Hindlimb muscle (tissue), 1 donor: ENCODE measurements at regions not wholly inside any gene's neighbourhood (a gene's known extent, or its start where the extent isn't known, plus 50 kb on each side); places are given as distances from the start of the nearest gene placed in this dataset.

ENCODE experiments used
- DNase-seq: peaks from one replicate; pipeline ENCODE4 v3.0.0-alpha.2; 2013

DNA sequence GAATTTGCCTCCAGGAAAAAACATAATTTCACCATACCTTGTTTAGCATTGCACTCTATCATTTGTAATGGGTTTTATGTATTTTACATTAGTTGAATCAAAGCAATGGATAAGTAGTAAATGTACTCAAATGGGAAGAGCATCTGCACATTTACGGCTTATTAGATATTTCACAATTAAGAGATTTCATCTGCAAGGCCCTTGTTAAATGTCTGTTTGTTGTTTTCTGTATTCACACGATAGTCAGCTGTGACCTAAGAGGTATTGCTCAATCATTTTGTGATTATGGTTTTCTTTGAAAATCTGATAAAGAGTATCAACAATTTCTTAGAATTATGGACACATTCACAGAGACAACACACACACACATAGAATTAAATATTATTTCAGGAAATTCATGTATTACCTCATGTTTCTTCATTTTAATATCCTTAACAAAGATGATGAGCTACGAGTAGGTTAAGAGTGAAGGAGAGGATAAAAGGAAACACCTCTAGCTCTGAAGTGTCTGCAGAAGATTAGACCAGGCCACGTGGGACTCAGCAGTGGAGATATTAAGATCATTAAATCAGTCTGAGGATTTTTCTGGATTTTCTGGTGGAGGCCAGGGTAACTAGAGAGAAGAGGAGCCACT, 121.9 kb upstream of the POU1F1 start:
- no peak for DNase-seq

DNA sequence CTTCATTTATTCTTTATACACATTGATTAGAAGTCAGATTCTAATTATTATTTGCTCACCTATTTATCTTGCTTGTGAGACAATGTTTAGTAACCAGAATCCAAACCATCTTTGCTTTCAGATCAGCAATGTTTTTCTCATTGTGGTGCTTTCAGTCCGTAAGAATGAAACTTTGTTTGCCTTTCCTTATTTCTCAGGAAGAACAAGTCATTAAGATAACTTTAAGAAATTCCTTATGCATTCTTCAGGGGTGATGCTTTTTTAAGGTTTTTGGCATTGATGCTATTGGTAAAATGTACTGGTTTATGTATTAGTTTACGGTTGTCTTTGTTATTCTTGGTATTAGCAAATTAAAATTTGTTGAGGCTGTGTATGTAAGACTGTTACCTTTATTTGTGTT, 120.8 kb upstream of the POU1F1 start:
- DNase-seq, result no peak

DNA sequence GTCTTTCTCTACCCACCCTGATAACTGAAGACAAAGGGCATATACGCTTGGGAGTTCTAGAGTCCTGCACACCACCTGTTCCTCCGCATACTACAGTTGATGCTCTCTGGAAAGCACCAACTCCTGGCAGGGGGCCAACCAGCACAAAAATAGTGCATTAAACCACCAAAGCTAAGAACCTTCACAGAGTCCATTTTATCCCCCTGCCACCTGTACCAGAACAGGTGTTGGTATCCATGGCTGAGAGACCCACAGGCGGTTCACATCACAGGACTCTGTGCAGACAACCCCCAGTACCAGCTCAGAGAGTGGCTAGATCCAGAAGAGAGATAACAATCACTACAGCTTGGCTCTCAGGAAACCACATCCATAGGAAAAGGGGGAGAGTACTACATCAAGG, 114.4 kb upstream of the POU1F1 start:
- DNase-seq, result no peak

DNA sequence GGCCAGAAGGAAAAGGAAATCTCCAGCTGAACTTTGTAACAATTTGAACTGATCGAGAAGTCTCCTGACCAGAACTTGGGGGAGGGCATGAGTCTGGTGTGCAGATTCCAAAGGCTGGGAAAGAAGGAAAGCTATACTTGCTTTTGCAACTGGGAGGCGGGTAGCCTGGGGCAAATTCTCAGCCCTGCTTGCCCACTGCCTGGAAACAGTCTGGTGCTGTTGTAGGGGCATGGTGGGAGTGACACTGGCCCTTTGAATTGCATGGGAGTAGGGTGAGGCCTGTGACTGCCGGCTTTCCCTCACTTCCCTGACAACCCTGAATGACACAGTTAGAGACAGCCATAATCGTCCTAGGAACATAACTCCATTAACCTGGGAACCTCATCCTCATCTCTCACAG, 114.0 kb upstream of the POU1F1 start:
- DNase-seq, result no peak

DNA sequence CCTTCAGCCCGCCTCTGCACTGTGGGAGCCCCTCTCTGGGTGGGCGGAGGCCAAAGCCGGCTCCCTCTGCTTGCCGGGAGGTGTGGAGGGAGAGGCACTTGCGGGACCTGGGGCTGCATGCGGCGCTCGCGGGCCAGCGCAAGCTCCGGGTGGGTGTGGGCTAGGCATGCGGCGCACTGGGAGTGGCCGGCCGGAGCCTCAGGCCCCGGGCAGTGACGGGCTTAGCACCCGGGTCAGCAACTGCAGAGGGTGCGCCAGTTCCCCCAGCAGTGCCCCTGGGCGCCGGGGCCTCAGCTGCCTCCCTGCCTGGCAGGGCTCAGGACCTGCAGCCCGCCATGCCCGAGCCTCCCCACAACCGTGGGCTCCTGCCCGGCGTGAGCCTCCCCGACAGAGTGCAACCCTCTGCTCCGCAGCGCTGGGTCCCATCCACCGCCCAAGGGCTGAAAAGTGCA, 98.9 kb upstream of the POU1F1 start:
- no peak for DNase-seq

- no peak for DNase-seq
These were observed 93.6 kb upstream of the POU1F1 start for GRCh38 chr3:87370007-87370406.

DNA sequence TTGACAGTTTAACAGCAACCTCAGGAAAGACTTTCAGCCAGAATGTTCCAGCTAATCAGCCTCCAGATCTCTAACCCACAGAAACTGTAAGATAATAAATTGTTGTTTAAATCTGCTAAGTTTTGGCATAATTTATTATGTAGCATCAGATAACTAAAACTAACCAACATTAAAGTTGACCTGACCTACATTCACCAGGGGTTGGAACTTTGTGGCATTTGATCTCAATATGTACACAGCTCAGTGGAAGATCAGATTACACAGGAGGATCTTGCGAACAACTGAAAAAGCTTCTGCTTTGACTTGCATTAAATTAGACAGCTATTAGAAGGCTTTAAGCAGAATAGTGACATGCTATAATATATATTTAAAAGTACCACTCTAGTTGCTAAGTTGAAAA, 91.4 kb upstream of the POU1F1 start:
- no peak for DNase-seq

- DNase-seq, result no peak
These were observed 87.3 kb upstream of the POU1F1 start for GRCh38 chr3:87363721-87364120.

DNA sequence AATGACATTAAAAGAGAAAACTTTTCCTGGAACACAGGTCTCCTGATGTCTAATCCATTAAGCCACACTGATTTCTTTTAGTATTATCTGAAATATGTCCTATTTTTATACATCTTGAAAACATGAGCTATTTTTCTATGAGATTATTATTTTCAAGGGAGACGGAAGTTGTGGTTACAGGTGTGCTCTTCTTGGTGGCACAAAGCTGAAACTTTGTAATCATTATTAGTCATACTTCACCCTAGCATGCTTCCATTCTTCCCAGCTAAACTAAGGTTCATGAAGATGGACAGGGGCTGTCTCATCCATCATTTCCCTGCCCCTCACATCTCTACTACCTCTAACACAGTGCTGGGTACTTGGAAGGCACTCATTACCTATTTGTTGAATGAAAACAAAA, 85.6 kb upstream of the POU1F1 start:
- DNase-seq, result no peak

DNA sequence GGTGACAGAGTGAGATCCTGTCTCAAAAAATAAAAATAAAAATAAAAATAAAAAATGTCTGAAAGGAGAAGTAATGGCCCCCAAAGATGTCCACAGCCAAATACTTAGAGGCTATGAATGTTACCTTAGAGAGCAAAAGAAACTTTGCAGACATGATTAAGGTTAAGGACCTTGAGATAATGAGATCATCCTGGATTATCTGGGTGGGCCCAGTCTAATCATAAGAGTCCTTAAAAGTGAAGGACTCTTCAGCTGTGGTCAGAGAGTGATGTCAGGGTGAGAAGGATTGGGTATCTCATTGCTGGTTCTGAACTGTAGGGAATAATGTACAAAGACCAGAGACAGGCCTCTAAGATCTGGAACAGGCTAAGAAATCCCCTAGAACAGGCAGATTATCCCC, 84.9 kb upstream of the POU1F1 start:
- DNase-seq, result no peak

DNA sequence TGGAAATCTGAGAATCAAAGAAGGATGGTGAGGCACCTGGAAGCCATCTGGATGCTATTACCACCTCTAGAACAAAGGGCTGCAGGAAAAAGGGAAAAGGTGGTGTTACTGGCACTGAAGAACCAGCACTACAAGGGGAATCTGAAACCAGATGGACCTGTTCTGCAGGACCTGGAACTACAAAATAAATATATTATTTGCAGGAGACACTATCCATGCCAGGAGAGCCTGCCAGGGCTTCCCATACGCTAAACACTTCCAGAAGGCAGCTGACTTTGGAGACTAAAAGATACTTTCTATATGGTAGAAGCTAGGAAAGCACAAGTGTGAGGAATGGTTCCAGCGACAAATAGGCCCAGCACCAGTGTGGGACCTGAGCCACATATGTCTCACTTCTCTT, 83.4 kb upstream of the POU1F1 start:
- DNase-seq, result no peak

- DNase-seq, result no peak
These were observed 82.6 kb upstream of the POU1F1 start for GRCh38 chr3:87359025-87359424.

DNA sequence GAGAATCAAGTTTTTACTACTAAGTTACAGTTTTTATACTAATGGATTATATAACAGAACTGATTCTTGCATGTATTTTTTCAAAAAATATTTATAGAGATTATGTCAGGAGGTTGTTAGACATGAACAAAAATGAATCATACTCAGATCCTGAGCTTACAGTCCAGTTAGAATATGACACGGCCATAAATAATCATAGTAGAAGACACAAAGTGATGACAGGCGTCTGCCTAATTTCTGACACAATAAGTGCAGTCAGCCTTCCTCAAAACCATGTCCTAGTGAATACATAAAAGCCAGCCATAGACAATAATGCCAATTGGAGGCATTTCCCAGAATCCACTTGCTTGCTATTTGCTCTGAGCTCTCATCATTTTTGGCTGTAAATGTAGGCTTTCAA, 81.7 kb upstream of the POU1F1 start:
- DNase-seq, result no peak

DNA sequence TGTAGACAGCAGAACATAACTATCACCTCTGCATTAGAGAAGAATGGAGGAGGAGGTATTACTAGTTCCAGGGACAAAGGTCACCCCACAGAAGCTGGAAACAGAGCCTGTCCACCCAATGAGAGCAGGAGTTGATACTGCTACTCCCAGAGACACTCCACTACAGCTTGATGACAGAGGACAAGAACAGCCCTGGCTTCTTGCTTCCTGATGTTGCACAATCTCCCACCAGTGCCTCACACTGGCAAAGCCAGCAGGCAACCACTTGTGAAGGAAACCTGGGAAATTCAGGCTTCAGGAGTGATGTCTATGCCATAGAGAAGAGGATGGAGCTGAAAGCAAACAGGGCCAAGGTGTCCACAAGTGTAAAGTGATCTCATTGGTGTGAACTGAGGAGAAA, 78.0 kb upstream of the POU1F1 start:
- DNase-seq, result no peak

DNA sequence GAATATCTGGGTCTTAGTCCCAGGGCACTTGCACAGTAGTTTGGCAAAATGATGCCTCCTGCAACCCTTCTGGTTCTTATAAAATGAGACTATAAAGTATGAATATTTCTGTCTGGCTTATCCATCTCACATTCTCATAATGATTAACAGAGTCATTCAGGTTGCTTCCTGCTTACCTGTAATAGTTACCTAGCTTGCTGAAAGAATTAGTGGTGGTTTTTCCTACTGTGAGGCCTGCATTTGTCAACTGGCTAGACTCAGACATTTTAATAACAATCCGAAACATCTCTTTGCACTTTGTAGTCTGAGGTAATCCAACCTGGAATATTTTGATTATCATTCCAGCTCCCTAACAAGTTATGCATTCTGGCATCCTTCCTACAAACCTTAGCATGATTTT, 75.6 kb upstream of the POU1F1 start:
- no peak for DNase-seq

DNA sequence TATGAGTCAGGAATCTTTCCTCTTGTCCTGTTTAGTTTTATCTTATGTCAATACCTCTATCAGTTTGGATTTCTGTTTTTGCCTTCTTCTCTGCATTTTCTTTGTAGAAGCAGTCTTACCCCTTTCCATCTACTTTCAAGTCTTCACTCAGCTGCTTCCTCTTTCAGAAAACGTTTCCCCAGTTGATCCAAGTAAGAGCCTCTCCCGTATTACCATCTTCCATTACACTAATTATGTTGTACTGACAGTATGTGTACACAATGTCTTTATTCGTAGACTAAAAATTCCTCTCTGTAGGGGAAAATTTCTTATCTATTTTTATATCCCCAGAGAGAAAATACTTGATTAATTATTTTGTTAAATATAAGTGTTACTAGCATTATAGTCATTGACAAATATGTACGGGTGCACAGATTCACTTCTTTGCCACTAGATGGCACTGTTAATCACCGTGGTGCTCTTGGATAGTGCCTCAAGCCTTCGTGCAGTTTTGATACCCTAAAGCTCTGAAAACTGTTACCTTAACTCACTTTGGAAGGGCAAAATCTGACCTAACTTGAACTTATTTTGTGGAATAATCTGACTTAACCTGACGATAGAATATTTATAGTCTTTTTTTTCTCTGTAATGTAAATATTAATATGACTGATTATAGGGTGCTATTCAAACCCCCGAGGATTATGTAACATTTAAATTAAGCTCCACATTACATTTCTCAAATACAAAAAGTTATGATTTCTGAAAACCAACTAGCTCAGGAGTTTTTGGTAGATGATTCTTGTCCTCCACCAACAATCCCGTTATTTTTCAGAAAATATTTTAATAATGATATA, 74.2 kb upstream of the POU1F1 start:
- DNase-seq, result peak; percentile 29

DNA sequence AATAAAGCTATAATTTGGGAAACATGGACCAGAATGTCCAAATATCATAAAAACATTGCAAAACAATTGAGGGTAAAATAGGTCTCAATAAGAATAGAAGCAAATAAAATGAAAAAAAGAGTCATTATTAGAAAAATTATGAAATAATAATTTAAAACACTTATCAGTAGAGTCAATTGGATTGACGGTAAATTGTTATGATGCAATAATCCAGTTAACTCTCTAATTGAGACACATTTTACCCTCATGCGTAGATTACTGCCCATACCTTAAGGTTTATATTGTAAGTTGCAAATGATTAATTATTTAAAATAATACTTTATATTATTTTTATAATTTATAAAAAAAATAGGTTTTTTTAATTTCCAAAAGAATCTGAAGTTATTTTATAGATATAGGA, 73.4 kb upstream of the POU1F1 start:
- DNase-seq, result no peak

DNA sequence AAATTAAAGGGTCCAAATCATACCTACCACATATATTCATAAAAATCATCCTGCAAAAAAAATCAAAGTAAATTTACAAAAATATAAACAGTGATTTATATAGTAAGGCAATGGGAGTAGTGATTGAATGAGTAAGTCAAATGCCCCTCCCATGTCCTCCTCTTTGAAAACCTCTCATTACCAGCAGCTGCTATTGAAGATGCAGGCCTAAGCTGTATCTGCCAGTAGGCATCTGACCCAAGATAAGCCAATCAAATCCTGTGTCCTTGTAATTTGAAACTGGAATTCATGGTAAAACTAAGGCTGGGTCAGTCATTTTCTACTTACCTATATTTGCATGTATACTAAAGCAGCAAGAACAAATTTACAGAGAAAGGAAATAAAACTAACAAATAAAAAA, 60.4 kb upstream of the POU1F1 start:
- no peak for DNase-seq

DNA sequence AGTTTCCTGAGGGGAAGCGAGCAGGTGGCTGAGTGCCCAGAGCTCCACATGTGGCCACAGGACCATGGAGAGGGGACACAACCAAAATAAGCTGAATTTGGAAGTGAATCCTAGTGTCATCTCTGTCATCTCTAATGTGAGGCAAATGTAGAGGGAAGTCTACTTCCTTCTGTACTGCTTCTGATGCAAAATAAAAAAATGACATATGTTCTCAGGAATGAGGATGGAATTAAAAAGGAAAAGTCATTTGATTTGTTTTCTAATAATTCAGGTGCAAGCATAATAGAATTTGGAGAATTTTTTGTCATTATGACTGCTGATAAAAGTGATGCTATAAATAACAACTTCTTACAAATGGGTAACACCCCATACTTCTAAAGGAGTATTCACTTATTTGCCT, 59.5 kb upstream of the POU1F1 start:
- DNase-seq, result no peak

DNA sequence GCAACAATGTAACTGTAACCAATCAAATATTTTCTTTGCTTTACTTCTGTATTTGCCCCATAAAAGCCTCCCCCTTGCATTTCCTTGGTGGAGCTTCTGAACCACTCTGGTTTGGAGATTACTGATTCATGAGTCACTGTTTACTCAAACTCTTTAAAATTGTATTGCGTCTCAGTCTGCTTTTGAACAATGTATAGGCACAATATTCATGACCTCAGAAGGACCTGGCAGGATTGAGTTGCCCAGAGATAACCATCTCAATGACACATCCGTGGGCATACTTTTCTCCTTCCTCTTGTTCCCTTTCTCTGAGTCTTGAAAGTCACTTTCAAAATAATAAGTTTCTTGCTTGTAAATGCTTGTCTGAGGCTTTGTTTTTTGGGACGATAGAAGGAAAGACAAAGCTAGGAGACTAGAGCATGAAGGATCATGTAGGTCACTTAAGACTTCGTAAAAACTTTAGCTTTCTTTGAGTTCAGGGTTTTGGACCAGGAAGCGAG, 57.1 kb upstream of the POU1F1 start:
- no peak for DNase-seq

DNA sequence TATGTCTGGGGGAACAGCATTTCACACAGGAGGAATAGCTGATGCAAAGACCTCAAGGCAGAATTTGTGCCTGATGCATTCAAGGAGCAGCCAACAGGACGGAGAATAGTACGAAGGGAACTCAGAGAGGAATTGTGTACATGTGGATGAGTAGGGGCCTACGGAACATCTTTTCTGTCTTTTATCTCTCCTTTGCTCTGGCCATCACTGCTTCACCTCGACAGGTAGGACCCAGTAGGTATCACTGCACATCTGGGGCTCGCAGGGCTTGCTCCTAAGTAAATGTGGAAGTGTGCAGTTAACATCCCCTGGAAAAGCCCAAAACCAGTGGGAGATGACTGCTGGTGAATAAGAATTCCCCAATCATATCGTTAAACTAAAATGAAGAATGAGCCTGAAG, 56.4 kb upstream of the POU1F1 start:
- no peak for DNase-seq

- no peak for DNase-seq
These were observed 52.7 kb upstream of the POU1F1 start for GRCh38 chr3:87329065-87329464.
